ENCODE measurements at regions not wholly inside any gene's neighbourhood (a gene's known extent, or its start where the extent isn't known, plus 50 kb on each side); places are given as distances from the start of the nearest gene placed in this dataset.

- DNase-seq (ENCODE audit: low read depth): no peak
Measured at GRCh38 chr5:175285261-175285660, 158.7 kb downstream of the DRD1 start.

- no peak for DNase-seq (ENCODE audit: low read depth)
Measured at GRCh38 chr5:175284806-175285205, 159.2 kb downstream of the DRD1 start.

GRCh38 chr5:175282611-175283225, 161.3 kb downstream of the DRD1 start:
- no peak for DNase-seq (ENCODE audit: low read depth)

GRCh38 chr5:175281714-175282113, 162.3 kb downstream of the DRD1 start:
- DNase-seq (ENCODE audit: low read depth): no peak

GRCh38 chr5:175281257-175281656, 162.7 kb downstream of the DRD1 start:
- DNase-seq (ENCODE audit: low read depth): no peak

- DNase-seq (ENCODE audit: low read depth): no peak
Measured at GRCh38 chr5:175279506-175279905, 164.5 kb downstream of the DRD1 start.

- no peak for DNase-seq (ENCODE audit: low read depth)
Measured at GRCh38 chr5:175275748-175276147, 168.2 kb downstream of the DRD1 start.

- DNase-seq (ENCODE audit: low read depth): no peak
Measured at GRCh38 chr5:175275097-175275496, 168.9 kb downstream of the DRD1 start.

- no peak for DNase-seq (ENCODE audit: low read depth)
Measured at GRCh38 chr5:175274171-175274570, 169.8 kb downstream of the DRD1 start.

GRCh38 chr5:175264406-175264805, 179.6 kb downstream of the DRD1 start:
- no peak for DNase-seq (ENCODE audit: low read depth)

GRCh38 chr5:175263776-175264175, 180.2 kb downstream of the DRD1 start:
- DNase-seq (ENCODE audit: low read depth): no peak

GRCh38 chr5:175261526-175261925, 182.5 kb downstream of the DRD1 start:
- no peak for DNase-seq (ENCODE audit: low read depth)

GRCh38 chr5:175261037-175261436, 182.9 kb downstream of the DRD1 start:
- DNase-seq (ENCODE audit: low read depth): no peak

- no peak for DNase-seq (ENCODE audit: low read depth)
Measured at GRCh38 chr5:175257847-175258194, 186.2 kb downstream of the DRD1 start.

- no peak for DNase-seq (ENCODE audit: low read depth)
Measured at GRCh38 chr5:175257128-175257846, 186.7 kb downstream of the DRD1 start.

- no peak for DNase-seq (ENCODE audit: low read depth)
Measured at GRCh38 chr5:175254155-175254554, 189.8 kb downstream of the DRD1 start.

- DNase-seq (ENCODE audit: low read depth): no peak
Measured at GRCh38 chr5:175253597-175253996, 190.4 kb downstream of the DRD1 start.

GRCh38 chr5:175252234-175252805, 191.7 kb downstream of the DRD1 start:
- DNase-seq (ENCODE audit: low read depth): no peak

GRCh38 chr5:175250426-175250825, 193.6 kb downstream of the DRD1 start:
- DNase-seq (ENCODE audit: low read depth): no peak

GRCh38 chr5:175248416-175248905, 195.5 kb downstream of the DRD1 start:
- no peak for DNase-seq (ENCODE audit: low read depth)

GRCh38 chr5:175246889-175247520, 197.0 kb downstream of the DRD1 start:
- no peak for DNase-seq (ENCODE audit: low read depth)

- DNase-seq (ENCODE audit: low read depth): no peak
Measured at GRCh38 chr5:175246242-175246888, 197.6 kb downstream of the DRD1 start.
